NCI-H2196 (cell line): ENCODE measurements at regions not wholly inside any gene's neighbourhood (a gene's known extent, or its start where the extent isn't known, plus 50 kb on each side); places are given as distances from the start of the nearest gene placed in this dataset.
A peak's percentile ranks its signal among the peaks of the same experiment; 100 is the strongest.
"Not testable (repeated sequence)": the region's sequence is repeated elsewhere in the genome, so short reads cannot be mapped to it uniquely, and the experiment has no call there.

Experiments
- DNase-seq: peaks from one replicate; lab custom pipeline; 2025; ENCODE audit not compliant: unreplicated experiment; lab: John Stamatoyannopoulos, UW

- DNase-seq: no peak
Measured at GRCh38 chr9:85108746-85109145, 439.2 kb downstream of the NTRK2 start.

GRCh38 chr9:85108229-85108628 is 438.7 kb downstream of the NTRK2 start:
- no peak for DNase-seq

- no peak for DNase-seq
Measured at GRCh38 chr9:85089188-85089969, 419.9 kb downstream of the NTRK2 start.

GRCh38 chr9:85081963-85082362 is 412.4 kb downstream of the NTRK2 start:
- DNase-seq: no peak

- peak; percentile 2 for DNase-seq
Measured at GRCh38 chr9:85079349-85079748, 409.8 kb downstream of the NTRK2 start.

DNA sequence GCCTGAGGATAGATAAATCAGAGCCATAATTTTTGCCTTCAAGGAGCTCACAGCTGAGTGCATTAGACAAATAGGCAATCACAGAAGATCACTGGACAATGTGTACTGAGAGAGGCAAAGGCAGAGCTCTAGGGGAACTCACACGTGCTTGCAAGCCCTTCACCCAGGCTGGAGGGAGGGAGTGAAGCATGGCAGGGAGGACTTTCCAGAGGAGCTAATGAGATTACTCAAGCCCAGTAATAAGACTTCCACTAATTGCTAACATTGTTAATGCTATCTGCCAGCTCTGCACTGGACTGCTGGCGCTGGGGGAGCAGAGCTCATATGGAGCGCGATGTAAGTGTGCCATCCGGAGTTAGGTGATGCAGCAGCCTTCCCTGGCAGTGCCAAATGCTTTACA is 408.4 kb downstream of the NTRK2 start:
- DNase-seq: no peak

DNA sequence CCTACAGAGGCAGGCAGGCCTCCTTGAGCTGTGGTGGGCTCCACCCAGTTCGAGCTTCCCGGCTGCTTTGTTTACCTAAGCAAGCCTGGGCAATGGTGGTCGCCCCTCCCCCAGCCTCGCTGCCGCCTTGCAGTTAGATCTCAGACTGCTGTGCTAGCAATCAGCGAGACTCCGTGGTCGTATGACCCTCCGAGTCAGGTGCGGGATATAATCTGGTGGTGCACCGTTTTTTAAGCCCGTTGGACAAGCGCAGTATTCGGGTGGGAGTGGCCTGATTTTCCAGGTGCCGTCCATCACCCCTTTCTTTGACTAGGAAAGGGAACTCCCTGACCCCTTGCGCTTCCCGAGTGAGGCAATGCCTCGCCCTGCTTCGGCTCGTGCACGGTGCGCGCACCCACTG is 407.6 kb downstream of the NTRK2 start:
- DNase-seq: not testable (repeated sequence)
